ENCODE measurements at regions not wholly inside any gene's neighbourhood (a gene's known extent, or its start where the extent isn't known, plus 50 kb on each side); places are given as distances from the start of the nearest gene placed in this dataset.

- no peak overlapping the region for H3K4me3 ChIP-seq (ENCODE audit: low read depth, low read length)
- DNase-seq (ENCODE audit: low read depth), result peak; percentile 54
- TF ChIP-seq, protein P1, sequence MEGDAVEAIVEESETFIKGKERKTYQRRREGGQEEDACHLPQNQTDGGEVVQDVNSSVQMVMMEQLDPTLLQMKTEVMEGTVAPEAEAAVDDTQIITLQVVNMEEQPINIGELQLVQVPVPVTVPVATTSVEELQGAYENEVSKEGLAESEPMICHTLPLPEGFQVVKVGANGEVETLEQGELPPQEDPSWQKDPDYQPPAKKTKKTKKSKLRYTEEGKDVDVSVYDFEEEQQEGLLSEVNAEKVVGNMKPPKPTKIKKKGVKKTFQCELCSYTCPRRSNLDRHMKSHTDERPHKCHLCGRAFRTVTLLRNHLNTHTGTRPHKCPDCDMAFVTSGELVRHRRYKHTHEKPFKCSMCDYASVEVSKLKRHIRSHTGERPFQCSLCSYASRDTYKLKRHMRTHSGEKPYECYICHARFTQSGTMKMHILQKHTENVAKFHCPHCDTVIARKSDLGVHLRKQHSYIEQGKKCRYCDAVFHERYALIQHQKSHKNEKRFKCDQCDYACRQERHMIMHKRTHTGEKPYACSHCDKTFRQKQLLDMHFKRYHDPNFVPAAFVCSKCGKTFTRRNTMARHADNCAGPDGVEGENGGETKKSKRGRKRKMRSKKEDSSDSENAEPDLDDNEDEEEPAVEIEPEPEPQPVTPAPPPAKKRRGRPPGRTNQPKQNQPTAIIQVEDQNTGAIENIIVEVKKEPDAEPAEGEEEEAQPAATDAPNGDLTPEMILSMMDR (IDR thresholded peaks at IDR 0.05; ENCODE audit: insufficient read depth, low read depth, low read length, missing control alignments), result peak; percentile 44
Observed at GRCh38 chr13:97659602-97660001, 225.6 kb downstream of the RAP2A start.

- no peak overlapping the region for H3K4me3 ChIP-seq (ENCODE audit: low read depth, low read length)
- TF ChIP-seq, protein P1 (IDR thresholded peaks at IDR 0.05; ENCODE audit: insufficient read depth, low read depth, low read length, missing control alignments), result no peak
- no peak for DNase-seq (ENCODE audit: low read depth)
Observed at GRCh38 chr13:97660594-97661260, 226.8 kb downstream of the RAP2A start.

DNA sequence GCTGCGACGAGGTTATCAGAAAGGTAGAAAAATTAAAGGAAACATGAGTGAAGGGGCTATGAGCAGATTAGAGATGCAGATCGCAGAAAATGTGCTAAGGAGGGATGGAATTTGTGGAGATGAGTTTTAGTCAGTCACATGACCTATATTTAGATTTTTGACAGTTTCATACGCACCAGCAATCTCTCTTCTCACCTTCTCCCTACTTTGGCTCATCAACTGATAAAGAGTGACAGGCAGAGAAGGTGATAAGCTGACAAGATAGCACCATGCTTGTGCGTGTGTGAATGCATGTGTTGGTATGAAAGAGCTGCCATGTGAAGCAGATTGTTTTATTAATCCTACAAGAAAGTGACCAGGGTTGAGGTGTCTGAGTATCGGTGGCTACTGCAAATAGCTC lies 252.6 kb downstream of the RAP2A start:
- no peak for DNase-seq (ENCODE audit: low read depth)
- H3K4me3 ChIP-seq (ENCODE audit: low read depth, low read length), result no peak overlapping the region
- TF ChIP-seq, protein P1 (IDR thresholded peaks at IDR 0.05; ENCODE audit: insufficient read depth, low read depth, low read length, missing control alignments), result no peak

GRCh38 chr13:97692628-97693027 lies 258.7 kb downstream of the RAP2A start:
- no peak for DNase-seq (ENCODE audit: low read depth)
- TF ChIP-seq, protein P1 (IDR thresholded peaks at IDR 0.05; ENCODE audit: insufficient read depth, low read depth, low read length, missing control alignments), result no peak
- no peak overlapping the region for H3K4me3 ChIP-seq (ENCODE audit: low read depth, low read length)

DNA sequence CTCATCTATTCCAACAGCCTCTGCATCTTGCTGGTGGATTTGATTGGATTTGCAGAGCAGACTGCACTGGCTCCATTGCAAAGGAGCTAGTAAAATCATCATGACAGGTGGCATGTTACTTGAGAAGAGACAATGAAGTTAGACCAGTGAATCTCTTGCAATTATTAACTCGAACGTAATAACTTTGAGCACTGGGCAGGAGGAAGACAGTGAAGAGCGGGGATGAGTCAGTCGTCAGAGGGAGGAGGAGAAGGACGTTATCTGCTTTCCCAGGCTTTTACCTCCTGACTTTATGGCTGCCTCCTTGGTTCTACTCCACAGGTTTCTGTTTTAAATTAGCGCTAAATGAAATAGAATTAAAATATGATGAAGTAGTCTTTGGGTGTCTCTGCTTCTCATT lies 257.8 kb upstream of the IPO5 start:
- DNase-seq (ENCODE audit: low read depth), result no peak
- TF ChIP-seq, protein P1 (IDR thresholded peaks at IDR 0.05; ENCODE audit: insufficient read depth, low read depth, low read length, missing control alignments), result no peak
- no peak overlapping the region for H3K4me3 ChIP-seq (ENCODE audit: low read depth, low read length)

DNA sequence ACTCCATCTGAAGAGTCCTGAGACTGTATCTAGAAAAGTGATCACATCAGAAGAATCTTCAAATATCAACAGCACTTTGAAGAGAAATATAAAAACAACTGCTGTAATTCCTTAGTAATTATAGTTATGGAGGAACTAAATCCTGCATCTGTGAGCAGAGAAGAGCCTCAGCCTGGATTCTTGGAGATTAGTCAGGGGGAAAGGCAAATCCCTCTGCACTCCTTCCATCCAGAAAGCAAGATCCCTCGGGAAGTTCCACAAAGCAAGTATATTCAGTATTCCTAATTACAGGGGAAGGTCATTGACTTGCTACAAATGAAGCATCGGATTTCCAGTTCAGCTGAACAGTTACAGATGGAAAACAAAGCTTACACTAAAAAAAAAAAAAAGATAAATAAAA lies 256.6 kb upstream of the IPO5 start:
- TF ChIP-seq, protein P1 (IDR thresholded peaks at IDR 0.05; ENCODE audit: insufficient read depth, low read depth, low read length, missing control alignments), result no peak
- no peak overlapping the region for H3K4me3 ChIP-seq (ENCODE audit: low read depth, low read length)
- no peak for DNase-seq (ENCODE audit: low read depth)

GRCh38 chr13:97700306-97700848 lies 253.1 kb upstream of the IPO5 start:
- no peak overlapping the region for H3K4me3 ChIP-seq (ENCODE audit: low read depth, low read length)
- TF ChIP-seq, protein P1 (IDR thresholded peaks at IDR 0.05; ENCODE audit: insufficient read depth, low read depth, low read length, missing control alignments), result no peak
- peak; percentile 5 for DNase-seq (ENCODE audit: low read depth)
